NCI-H446 (cell line): ENCODE measurements at regions not wholly inside any gene's neighbourhood (a gene's known extent, or its start where the extent isn't known, plus 50 kb on each side); places are given as distances from the start of the nearest gene placed in this dataset.
"Not testable (repeated sequence)": the region's sequence is repeated elsewhere in the genome, so short reads cannot be mapped to it uniquely, and the experiment has no call there.

Source experiments
- DNase-seq, 2 experiments: peaks; one replicate each; lab custom pipeline; 2025; lab: John Stamatoyannopoulos, UW

GRCh38 chr3:13248640-13249039, 171.5 kb downstream of the NUP210 start:
- no peak for DNase-seq

- no peak for DNase-seq
Observed at GRCh38 chr3:13245615-13245978, 172.4 kb upstream of the IQSEC1 start.

GRCh38 chr3:13243586-13243985, 170.4 kb upstream of the IQSEC1 start:
- DNase-seq = no peak

- DNase-seq = no peak
Observed at GRCh38 chr3:13242364-13242737, 169.1 kb upstream of the IQSEC1 start.

- DNase-seq = no peak
Observed at GRCh38 chr3:13241621-13242363, 168.6 kb upstream of the IQSEC1 start.

GRCh38 chr3:13240928-13241618, 167.8 kb upstream of the IQSEC1 start:
- DNase-seq = no peak

- no peak for DNase-seq
Observed at GRCh38 chr3:13239467-13239760, 166.2 kb upstream of the IQSEC1 start.

GRCh38 chr3:13238687-13239466, 165.6 kb upstream of the IQSEC1 start:
- no peak for DNase-seq

- DNase-seq = no peak
Observed at GRCh38 chr3:13237776-13238490, 164.7 kb upstream of the IQSEC1 start.

- peak in 1 of 2 experiments; percentile 11 for DNase-seq
Observed at GRCh38 chr3:13236557-13237173, 163.4 kb upstream of the IQSEC1 start.

GRCh38 chr3:13235897-13236296, 162.7 kb upstream of the IQSEC1 start:
- no peak for DNase-seq

GRCh38 chr3:13235079-13235478, 161.8 kb upstream of the IQSEC1 start:
- no peak for DNase-seq

- no peak for DNase-seq
Observed at GRCh38 chr3:13234666-13235065, 161.4 kb upstream of the IQSEC1 start.

- DNase-seq = no peak
Observed at GRCh38 chr3:13233487-13234485, 160.6 kb upstream of the IQSEC1 start.

- no peak for DNase-seq
Observed at GRCh38 chr3:13231781-13232666, 158.8 kb upstream of the IQSEC1 start.

- DNase-seq = no peak
Observed at GRCh38 chr3:13229273-13229949, 156.2 kb upstream of the IQSEC1 start.

GRCh38 chr3:13228584-13228983, 155.4 kb upstream of the IQSEC1 start:
- DNase-seq = no peak

GRCh38 chr3:13228169-13228568, 154.9 kb upstream of the IQSEC1 start:
- DNase-seq = not testable (repeated sequence)
